ENCODE measurements at regions not wholly inside any gene's neighbourhood (a gene's known extent, or its start where the extent isn't known, plus 50 kb on each side); places are given as distances from the start of the nearest gene placed in this dataset.

DNA sequence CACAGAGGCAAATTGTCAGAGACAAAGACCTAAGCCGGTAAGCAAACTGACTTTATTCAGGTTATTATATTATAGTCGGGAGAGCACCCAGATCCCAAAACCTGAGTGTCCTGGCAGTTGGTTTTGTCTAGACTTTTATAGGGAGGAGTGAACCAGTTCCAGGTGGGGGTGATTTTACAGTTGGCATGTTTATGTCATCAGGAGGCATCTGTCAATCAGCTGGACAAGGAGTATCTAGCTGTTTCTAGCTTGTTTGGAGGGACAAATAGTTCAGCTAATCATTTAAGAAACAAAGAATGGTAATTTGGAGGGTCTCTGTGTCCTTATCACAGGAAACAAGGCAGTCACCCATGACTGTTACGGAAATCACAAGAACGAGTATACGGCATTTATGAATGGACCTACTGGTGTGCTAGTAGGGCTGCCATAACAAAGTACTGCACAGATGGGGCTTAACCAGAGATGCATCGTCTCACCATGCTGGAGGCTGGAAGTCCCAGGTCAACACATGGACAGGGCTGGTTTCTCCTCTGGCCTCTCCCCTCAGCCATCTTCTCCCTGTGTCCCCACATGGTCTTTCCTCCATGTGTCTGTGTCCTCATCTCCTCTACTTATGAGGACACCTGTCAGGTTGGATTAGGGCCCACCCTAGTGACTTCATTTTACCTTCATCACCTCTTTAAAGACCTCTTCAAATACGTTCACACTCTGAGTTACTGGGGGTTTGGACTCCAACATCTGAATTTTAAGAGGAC is 122.7 kb downstream of the LY86 start:
- TF ChIP-seq, protein P1, sequence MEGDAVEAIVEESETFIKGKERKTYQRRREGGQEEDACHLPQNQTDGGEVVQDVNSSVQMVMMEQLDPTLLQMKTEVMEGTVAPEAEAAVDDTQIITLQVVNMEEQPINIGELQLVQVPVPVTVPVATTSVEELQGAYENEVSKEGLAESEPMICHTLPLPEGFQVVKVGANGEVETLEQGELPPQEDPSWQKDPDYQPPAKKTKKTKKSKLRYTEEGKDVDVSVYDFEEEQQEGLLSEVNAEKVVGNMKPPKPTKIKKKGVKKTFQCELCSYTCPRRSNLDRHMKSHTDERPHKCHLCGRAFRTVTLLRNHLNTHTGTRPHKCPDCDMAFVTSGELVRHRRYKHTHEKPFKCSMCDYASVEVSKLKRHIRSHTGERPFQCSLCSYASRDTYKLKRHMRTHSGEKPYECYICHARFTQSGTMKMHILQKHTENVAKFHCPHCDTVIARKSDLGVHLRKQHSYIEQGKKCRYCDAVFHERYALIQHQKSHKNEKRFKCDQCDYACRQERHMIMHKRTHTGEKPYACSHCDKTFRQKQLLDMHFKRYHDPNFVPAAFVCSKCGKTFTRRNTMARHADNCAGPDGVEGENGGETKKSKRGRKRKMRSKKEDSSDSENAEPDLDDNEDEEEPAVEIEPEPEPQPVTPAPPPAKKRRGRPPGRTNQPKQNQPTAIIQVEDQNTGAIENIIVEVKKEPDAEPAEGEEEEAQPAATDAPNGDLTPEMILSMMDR (IDR thresholded peaks at IDR 0.05): no peak
- TF ChIP-seq ZFX (IDR thresholded peaks at IDR 0.05; ENCODE audit: borderline replicate concordance): no peak

Data from 22Rv1 (cell line).